Adrenal gland (tissue), 5 donors: ENCODE measurements at regions not wholly inside any gene's neighbourhood (a gene's known extent, or its start where the extent isn't known, plus 50 kb on each side); places are given as distances from the start of the nearest gene placed in this dataset.

ENCODE experiments used
- CTCF ChIP-seq, 6 experiments: fragments of 450-650 bp in 4 of 6; fragments of 200-600 bp in 2 of 6; sonication (generic) in 1 of 6; IDR thresholded peaks; 1 replicate in 5 of 6; 2 replicates in 1 of 6; pipeline versions ENCODE4 v1.5.1 to v1.8.0; 2016 to 2021; ENCODE audit warnings: antibody characterized with exemption in 6 of 6, mild to moderate bottlenecking in 2 of 6, moderate library complexity in 1 of 6
- POLR2A ChIP-seq, 2 donors: fragments of 450-650 bp; IDR thresholded peaks; one replicate each; pipeline ENCODE4 v1.6.1; 2017; ENCODE audit warnings: antibody characterized with exemption in 2 of 2, mild to moderate bottlenecking in 2 of 2, moderate library complexity in 1 of 2
- donor health status: DM: no; HTN: no; CAD: no.

- TF ChIP-seq CTCF (IDR thresholded peaks at IDR 0.05) (no peak), POLR2A (IDR thresholded peaks at IDR 0.05) (no peak)
These were observed 279.0 kb downstream of the PMP22 start for GRCh38 chr17:14986127-14986526.
